Thoracic aorta (tissue), 2 donors: ENCODE measurements at regions not wholly inside any gene's neighbourhood (a gene's known extent, or its start where the extent isn't known, plus 50 kb on each side); places are given as distances from the start of the nearest gene placed in this dataset.

Experiments
- ATAC-seq: fragments of 150-250 bp; one replicate; pipeline ENCODE4 v1.8.0; 2017; ENCODE audit warnings: low read depth; ENCODE audit not compliant: insufficient number of reproducible peaks, low FRiP score
- DNase-seq: peaks from one replicate; pipeline ENCODE4 v3.0.0-alpha.2; 2020; ENCODE audit warnings: low spot score
- H3K27ac ChIP-seq, 2 donors: fragments of 200-600 bp; sonication (generic); 1 replicate in 1 of 2; 2 replicates in 1 of 2; pipeline ENCODE4 v1.5.1; 2016; ENCODE audit warnings: mild to moderate bottlenecking in 2 of 2, moderate library complexity in 2 of 2
- H3K27me3 ChIP-seq: fragments of 200-600 bp; sonication (generic); replicated peaks from 2 replicates; pipeline ENCODE4 v1.6.0; 2016; ENCODE audit warnings: mild to moderate bottlenecking; ENCODE audit not compliant: insufficient read depth
- H3K36me3 ChIP-seq: fragments of 200-600 bp; sonication (generic); one replicate; pipeline ENCODE4 v1.5.1; 2016
- H3K4me1 ChIP-seq, 2 donors: fragments of 200-600 bp; sonication (generic); 1 replicate in 1 of 2; 2 replicates in 1 of 2; pipeline versions ENCODE4 v1.5.1 to v1.6.0; 2016; ENCODE audit warnings: low read depth in 2 of 2, mild to moderate bottlenecking in 1 of 2; ENCODE audit not compliant: control insufficient read depth in 1 of 2
- H3K4me3 ChIP-seq: fragments of 200-600 bp; sonication (generic); 2 replicates; pipeline ENCODE4 v1.5.1; 2016; ENCODE audit warnings: mild to moderate bottlenecking
- H3K9me3 ChIP-seq: fragments of 200-600 bp; sonication (generic); 2 replicates; pipeline ENCODE4 v1.5.1; 2016
- CTCF ChIP-seq: fragments of 200-600 bp; sonication (generic); IDR thresholded peaks from one replicate; pipeline ENCODE4 v1.5.1; 2019; ENCODE audit warnings: antibody characterized with exemption

- H3K27me3 ChIP-seq = no peaks in the 10 kb centered on the region
- no peaks in the 10 kb centered on the region for H3K4me1 ChIP-seq
- no peak for DNase-seq
- no peaks in the 10 kb centered on the region for H3K36me3 ChIP-seq
- no peak for TF ChIP-seq CTCF
- no peaks in the 10 kb centered on the region for H3K9me3 ChIP-seq
- H3K4me3 ChIP-seq = no peak overlapping the region
- no peak for ATAC-seq
- no peak overlapping the region for H3K27ac ChIP-seq
Measured at GRCh38 chr5:165673499-165673898, 2168.1 kb downstream of the MAT2B start.

GRCh38 chr5:165695796-165696195 lies 2190.4 kb downstream of the MAT2B start:
- Histone ChIP-seq H3K4me1 (no peaks in the 10 kb centered on the region), H3K9me3 (no peaks in the 10 kb centered on the region), H3K27me3 (no peaks in the 10 kb centered on the region), H3K36me3 (no peaks in the 10 kb centered on the region), H3K4me3 (no peak overlapping the region), H3K27ac (no peak overlapping the region)
- no peak for DNase-seq
- no peak for ATAC-seq
- TF ChIP-seq CTCF = no peak

GRCh38 chr5:165705960-165706359 lies 2200.5 kb downstream of the MAT2B start:
- ATAC-seq (no peak), DNase-seq (no peak)
- H3K9me3 ChIP-seq = no peaks in the 10 kb centered on the region
- no peak for TF ChIP-seq CTCF
- no peak overlapping the region for H3K4me3 ChIP-seq
- no peaks in the 10 kb centered on the region for H3K36me3 ChIP-seq
- no peak overlapping the region for H3K27ac ChIP-seq
- H3K27me3 ChIP-seq = no peaks in the 10 kb centered on the region
- H3K4me1 ChIP-seq = no peaks in the 10 kb centered on the region

GRCh38 chr5:165712011-165712410 lies 2206.6 kb downstream of the MAT2B start:
- no peaks in the 10 kb centered on the region for H3K36me3 ChIP-seq
- DNase-seq (no peak), ATAC-seq (no peak)
- no peaks in the 10 kb centered on the region for H3K27me3 ChIP-seq
- TF ChIP-seq CTCF = no peak
- no peaks in the 10 kb centered on the region for H3K9me3 ChIP-seq
- H3K4me3 ChIP-seq = no peak overlapping the region
- no peak overlapping the region for H3K27ac ChIP-seq
- H3K4me1 ChIP-seq = no peaks in the 10 kb centered on the region

GRCh38 chr5:165714598-165714997 lies 2209.2 kb downstream of the MAT2B start:
- DNase-seq (no peak), ATAC-seq (no peak)
- Histone ChIP-seq H3K9me3 (no peaks in the 10 kb centered on the region), H3K27me3 (no peaks in the 10 kb centered on the region), H3K36me3 (no peaks in the 10 kb centered on the region), H3K27ac (no peak overlapping the region), H3K4me3 (no peak overlapping the region), H3K4me1 (no peaks in the 10 kb centered on the region)
- TF ChIP-seq CTCF = no peak
